ENCODE measurements at regions not wholly inside any gene's neighbourhood (a gene's known extent, or its start where the extent isn't known, plus 50 kb on each side); places are given as distances from the start of the nearest gene placed in this dataset.

- Mint-ChIP-seq H3K4me1 (ENCODE audit: low read depth, unreplicated experiment) (peaks cover 13% of the 10 kb centered on the region), H3K4me3 (ENCODE audit: unreplicated experiment) (no peak overlapping the region), H3K36me3 (ENCODE audit: low read depth, unreplicated experiment) (peaks cover under 1% of the 10 kb centered on the region), H3K27ac (ENCODE audit: unreplicated experiment) (no peak overlapping the region), H3K9me3 (ENCODE audit: unreplicated experiment) (peaks cover 4% of the 10 kb centered on the region), H3K27me3 (ENCODE audit: low read depth, unreplicated experiment) (peaks cover 87% of the 10 kb centered on the region)
- H3K36me3 ChIP-seq (ENCODE audit: insufficient read depth, low read length): no peaks in the 10 kb centered on the region
- DNase-seq (ENCODE audit: low read depth) (no peak), FAIRE-seq (no peak)
- no peaks in the 10 kb centered on the region for H4K20me1 ChIP-seq (ENCODE audit: insufficient read depth, low read length)
- no peak overlapping the region for H2AFZ ChIP-seq (ENCODE audit: low read depth, low read length)
- H3K4me1 ChIP-seq (ENCODE audit: insufficient read depth, low read length): peaks cover 7% of the 10 kb centered on the region
- peaks cover 34% of the 10 kb centered on the region for H3K27me3 ChIP-seq (ENCODE audit: insufficient read depth, low read length)
- no peak for TF ChIP-seq CTCF (IDR thresholded peaks at IDR 0.05; ENCODE audit: insufficient read depth, low read depth, low read length)
- TF ChIP-seq EZH2 (IDR thresholded peaks at IDR 0.05; ENCODE audit: insufficient read depth, low read length): no peak
- H3K79me2 ChIP-seq (ENCODE audit: insufficient read depth, low read length): no peaks in the 10 kb centered on the region
- H3K4me3 ChIP-seq (ENCODE audit: insufficient read depth, low read depth, low read length): no peak overlapping the region
- no peak overlapping the region for H3K9ac ChIP-seq (ENCODE audit: low read length)
- H3K9me3 ChIP-seq (ENCODE audit: insufficient read depth, low read depth, low read length): no peaks in the 10 kb centered on the region
- H3K27ac ChIP-seq (ENCODE audit: low read depth, low read length): no peak overlapping the region
- no peak overlapping the region for H3K4me2 ChIP-seq (ENCODE audit: low read length)
Measured at GRCh38 chr11:45384711-45385241, 98.6 kb upstream of the SYT13 start.

- Histone ChIP-seq H3K27ac (ENCODE audit: low read depth, low read length) (no peak overlapping the region), H3K27me3 (ENCODE audit: insufficient read depth, low read length) (peaks cover 29% of the 10 kb centered on the region), H3K9me3 (ENCODE audit: insufficient read depth, low read depth, low read length) (no peaks in the 10 kb centered on the region), H2AFZ (ENCODE audit: low read depth, low read length) (no peak overlapping the region), H3K36me3 (ENCODE audit: insufficient read depth, low read length) (no peaks in the 10 kb centered on the region), H3K9ac (ENCODE audit: low read length) (no peak overlapping the region), H3K4me2 (ENCODE audit: low read length) (no peak overlapping the region), H3K4me1 (ENCODE audit: insufficient read depth, low read length) (peaks cover 7% of the 10 kb centered on the region), H4K20me1 (ENCODE audit: insufficient read depth, low read length) (no peaks in the 10 kb centered on the region), H3K4me3 (ENCODE audit: insufficient read depth, low read depth, low read length) (no peak overlapping the region), H3K79me2 (ENCODE audit: insufficient read depth, low read length) (no peaks in the 10 kb centered on the region)
- no peak for TF ChIP-seq EZH2 (IDR thresholded peaks at IDR 0.05; ENCODE audit: insufficient read depth, low read length)
- TF ChIP-seq CTCF (IDR thresholded peaks at IDR 0.05; ENCODE audit: insufficient read depth, low read depth, low read length): no peak
- Mint-ChIP-seq H3K27me3 (ENCODE audit: low read depth, unreplicated experiment) (peaks cover 87% of the 10 kb centered on the region), H3K27ac (ENCODE audit: unreplicated experiment) (no peak overlapping the region), H3K9me3 (ENCODE audit: unreplicated experiment) (peaks cover 2% of the 10 kb centered on the region), H3K36me3 (ENCODE audit: low read depth, unreplicated experiment) (peaks cover 2% of the 10 kb centered on the region), H3K4me1 (ENCODE audit: low read depth, unreplicated experiment) (peaks cover 13% of the 10 kb centered on the region), H3K4me3 (ENCODE audit: unreplicated experiment) (no peak overlapping the region)
- no peak for FAIRE-seq
- no peak for DNase-seq (ENCODE audit: low read depth)
Measured at GRCh38 chr11:45384016-45384415, 97.9 kb upstream of the SYT13 start.

GRCh38 chr11:45383224-45383623 is 97.1 kb upstream of the SYT13 start:
- TF ChIP-seq EZH2 (IDR thresholded peaks at IDR 0.05; ENCODE audit: insufficient read depth, low read length) (no peak), CTCF (IDR thresholded peaks at IDR 0.05; ENCODE audit: insufficient read depth, low read depth, low read length) (no peak)
- DNase-seq (ENCODE audit: low read depth) (peak; percentile 55), FAIRE-seq (no peak)
- no peaks in the 10 kb centered on the region for H4K20me1 ChIP-seq (ENCODE audit: insufficient read depth, low read length)
- Mint-ChIP-seq H3K36me3 (ENCODE audit: low read depth, unreplicated experiment) (peaks cover 2% of the 10 kb centered on the region), H3K27me3 (ENCODE audit: low read depth, unreplicated experiment) (peaks cover 87% of the 10 kb centered on the region), H3K4me1 (ENCODE audit: low read depth, unreplicated experiment) (peaks cover 13% of the 10 kb centered on the region), H3K4me3 (ENCODE audit: unreplicated experiment) (no peak overlapping the region), H3K9me3 (ENCODE audit: unreplicated experiment) (no peaks in the 10 kb centered on the region), H3K27ac (ENCODE audit: unreplicated experiment) (no peak overlapping the region)
- H3K4me1 ChIP-seq (ENCODE audit: insufficient read depth, low read length): peaks cover 7% of the 10 kb centered on the region
- no peak overlapping the region for H2AFZ ChIP-seq (ENCODE audit: low read depth, low read length)
- no peak overlapping the region for H3K9ac ChIP-seq (ENCODE audit: low read length)
- no peak overlapping the region for H3K4me2 ChIP-seq (ENCODE audit: low read length)
- no peaks in the 10 kb centered on the region for H3K36me3 ChIP-seq (ENCODE audit: insufficient read depth, low read length)
- no peaks in the 10 kb centered on the region for H3K9me3 ChIP-seq (ENCODE audit: insufficient read depth, low read depth, low read length)
- H3K27me3 ChIP-seq (ENCODE audit: insufficient read depth, low read length): peaks cover 28% of the 10 kb centered on the region
- no peak overlapping the region for H3K27ac ChIP-seq (ENCODE audit: low read depth, low read length)
- H3K4me3 ChIP-seq (ENCODE audit: insufficient read depth, low read depth, low read length): no peak overlapping the region
- no peaks in the 10 kb centered on the region for H3K79me2 ChIP-seq (ENCODE audit: insufficient read depth, low read length)
